WTC11 (cell line): ENCODE measurements at regions not wholly inside any gene's neighbourhood (a gene's known extent, or its start where the extent isn't known, plus 50 kb on each side); places are given as distances from the start of the nearest gene placed in this dataset.

Experiments
- AFF4 ChIP-seq: sonication (generic); formaldehyde crosslinking; IDR thresholded peaks from 2 replicates; pipeline ENCODE4 v1.8.1; 2023; ENCODE audit warnings: mild to moderate bottlenecking, missing genetic modification reagents, borderline replicate concordance
- ATF3 ChIP-seq: sonication (generic); formaldehyde crosslinking; conservative IDR thresholded peaks from 2 replicates; pipeline ENCODE4 v1.8.1; 2022; ENCODE audit warnings: mild to moderate bottlenecking, missing genetic modification reagents
- CTCF ChIP-seq: fragments of 200-600 bp; IDR thresholded peaks from 2 replicates; pipeline ENCODE4 v1.8.0; 2022; ENCODE audit warnings: antibody characterized with exemption
- KAT7 ChIP-seq: sonication (generic); formaldehyde crosslinking; IDR thresholded peaks from 2 replicates; pipeline ENCODE4 v1.8.1; 2023; ENCODE audit warnings: missing genetic modification reagents, mild to moderate bottlenecking, borderline replicate concordance
- MLX ChIP-seq: sonication (generic); formaldehyde crosslinking; IDR thresholded peaks from 2 replicates; pipeline ENCODE4 v1.8.1; 2023; ENCODE audit warnings: mild to moderate bottlenecking, missing genetic modification reagents, moderate library complexity
- USF2 ChIP-seq: sonication (generic); formaldehyde crosslinking; IDR thresholded peaks from 2 replicates; pipeline ENCODE4 v1.8.1; 2023; ENCODE audit warnings: mild to moderate bottlenecking, missing genetic modification reagents, moderate library complexity
- ZMAT4 ChIP-seq: fragments of 250-450 bp; sonication (Bioruptor Pico); IDR thresholded peaks from 2 replicates; pipeline ENCODE4 v1.9.0; 2021; ENCODE audit warnings: mild to moderate bottlenecking

GRCh38 chrX:6732101-6732500 is 197.2 kb upstream of the VCX3A start:
- TF ChIP-seq MLX (CRISPR knock-in tag) (no peak), USF2 (CRISPR knock-in tag) (no peak), ATF3 (CRISPR knock-in tag) (no peak), ZMAT4 (CRISPR knock-in tag) (no peak), CTCF (no peak), AFF4 (CRISPR knock-in tag) (no peak), KAT7 (CRISPR knock-in tag) (no peak)
